CD4-positive, alpha-beta T cell treated with Interleukin-17A for 1 hour (primary cell): ENCODE measurements at regions not wholly inside any gene's neighbourhood (a gene's known extent, or its start where the extent isn't known, plus 50 kb on each side); places are given as distances from the start of the nearest gene placed in this dataset.
"Not testable (repeated sequence)": the region's sequence is repeated elsewhere in the genome, so short reads cannot be mapped to it uniquely, and the experiment has no call there.

Source experiments
- DNase-seq: peaks from one replicate; pipeline ENCODE4 v3.0.0-alpha.2; 2020

GRCh38 chr2:5203134-5203755, 488.9 kb upstream of the SOX11 start:
- no peak for DNase-seq

GRCh38 chr2:5206742-5207141, 485.4 kb upstream of the SOX11 start:
- not testable (repeated sequence) for DNase-seq

GRCh38 chr2:5215989-5216607, 476.1 kb upstream of the SOX11 start:
- no peak for DNase-seq

- DNase-seq = no peak
Observed at GRCh38 chr2:5227062-5227699, 465.0 kb upstream of the SOX11 start.

- no peak for DNase-seq
Observed at GRCh38 chr2:5229574-5229973, 462.6 kb upstream of the SOX11 start.

GRCh38 chr2:5230444-5230843, 461.7 kb upstream of the SOX11 start:
- DNase-seq = no peak

DNA sequence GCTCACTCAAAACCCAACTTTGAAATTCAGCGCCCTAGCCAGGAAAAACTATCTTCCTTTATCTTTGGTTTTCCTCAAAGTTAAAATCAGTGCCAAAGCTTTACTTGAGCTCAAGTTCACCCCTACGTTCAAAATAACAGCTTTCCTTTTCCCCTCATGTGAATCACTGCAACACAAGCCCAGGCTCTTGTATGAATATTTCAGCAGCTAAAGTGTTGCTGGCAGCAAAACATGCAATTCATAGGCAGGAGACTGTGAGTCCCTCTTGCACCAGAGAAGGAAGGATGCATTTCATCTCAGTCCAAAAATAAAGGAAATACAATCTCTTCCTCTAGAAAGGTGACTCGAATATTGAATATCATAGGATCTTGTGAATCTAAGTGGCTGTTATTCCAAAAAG, 461.3 kb upstream of the SOX11 start:
- DNase-seq = no peak

DNA sequence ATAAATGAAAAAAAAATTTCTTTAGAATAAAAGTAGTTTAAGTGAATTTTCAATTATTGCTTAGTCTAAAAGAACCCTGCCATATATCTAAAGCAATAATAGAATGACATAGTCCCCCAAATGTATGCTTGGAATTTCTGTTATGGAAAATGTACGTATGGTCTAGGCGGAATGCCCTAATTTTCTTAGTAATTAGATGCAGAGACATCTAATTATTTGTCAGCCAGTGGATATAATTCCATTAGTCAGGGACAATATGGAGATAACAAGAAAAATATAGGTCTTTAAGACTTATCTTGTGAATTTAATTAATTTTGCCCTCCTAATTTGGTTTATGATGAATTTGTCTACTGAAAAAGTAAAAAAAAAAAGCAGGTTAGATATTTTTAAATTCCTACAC, 460.9 kb upstream of the SOX11 start:
- DNase-seq = no peak

GRCh38 chr2:5234563-5234962, 457.6 kb upstream of the SOX11 start:
- DNase-seq = no peak

GRCh38 chr2:5235701-5236100, 456.5 kb upstream of the SOX11 start:
- DNase-seq = no peak

DNA sequence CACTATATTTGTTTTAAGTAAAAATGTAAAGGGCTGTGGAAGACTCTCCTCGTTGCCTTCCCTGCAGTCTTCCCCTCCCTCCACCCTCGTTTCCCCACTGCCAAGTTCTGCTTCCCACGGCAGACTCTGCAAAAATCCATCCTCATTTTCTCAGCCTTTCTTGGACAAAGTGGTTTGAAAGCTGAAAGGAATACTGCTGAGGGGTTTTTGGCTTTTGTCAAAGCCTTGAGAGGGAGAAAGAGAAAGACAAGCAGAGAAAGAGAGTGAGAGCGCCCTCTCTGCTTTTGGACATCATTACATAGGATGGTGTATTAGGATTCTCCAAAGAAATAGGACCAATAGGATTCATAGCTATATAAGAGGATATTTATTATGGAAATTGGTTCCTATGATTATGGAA, 455.9 kb upstream of the SOX11 start:
- DNase-seq = no peak

GRCh38 chr2:5242751-5243150, 449.4 kb upstream of the SOX11 start:
- DNase-seq = no peak

DNA sequence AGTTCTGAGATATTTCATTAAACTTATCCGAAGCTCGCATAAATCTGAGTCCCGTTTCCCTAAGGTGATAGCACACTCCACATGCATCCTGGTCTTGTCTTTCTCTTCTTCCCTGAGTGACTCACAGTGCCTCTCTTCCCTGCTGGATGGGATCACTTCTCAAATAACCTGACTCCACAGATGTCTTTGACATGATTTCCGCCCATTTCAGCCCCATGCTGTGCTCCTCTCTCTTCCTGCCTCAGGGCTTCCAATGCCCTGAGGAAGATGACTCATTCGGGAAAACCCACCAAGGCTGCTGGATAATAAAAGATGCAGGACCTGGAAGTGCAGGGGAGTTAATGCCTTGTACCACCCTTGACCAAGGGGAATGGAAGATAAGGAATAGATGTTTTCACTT, 441.7 kb upstream of the SOX11 start:
- DNase-seq = no peak

GRCh38 chr2:5253263-5253662, 438.9 kb upstream of the SOX11 start:
- no peak for DNase-seq

GRCh38 chr2:5254791-5255332, 437.3 kb upstream of the SOX11 start:
- no peak for DNase-seq

DNA sequence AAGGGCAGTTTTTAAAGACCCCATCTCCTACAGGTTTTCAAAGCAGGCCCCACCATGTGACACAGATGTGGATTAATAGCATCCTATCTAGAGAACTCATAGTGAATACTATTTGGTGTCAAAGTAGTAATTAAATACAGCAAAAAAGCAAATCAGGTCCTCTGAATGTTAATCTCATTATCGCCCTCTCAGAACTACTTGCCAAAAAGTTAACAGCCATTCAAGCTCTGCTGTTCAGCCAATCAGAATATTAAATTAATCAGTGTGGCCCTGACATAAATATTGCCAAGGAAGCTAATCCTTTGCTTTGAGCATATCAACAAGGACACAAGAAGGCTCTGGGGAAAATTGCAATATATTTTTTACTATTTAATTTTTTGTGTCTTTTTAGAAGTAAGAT, 428.9 kb upstream of the SOX11 start:
- DNase-seq = no peak

DNA sequence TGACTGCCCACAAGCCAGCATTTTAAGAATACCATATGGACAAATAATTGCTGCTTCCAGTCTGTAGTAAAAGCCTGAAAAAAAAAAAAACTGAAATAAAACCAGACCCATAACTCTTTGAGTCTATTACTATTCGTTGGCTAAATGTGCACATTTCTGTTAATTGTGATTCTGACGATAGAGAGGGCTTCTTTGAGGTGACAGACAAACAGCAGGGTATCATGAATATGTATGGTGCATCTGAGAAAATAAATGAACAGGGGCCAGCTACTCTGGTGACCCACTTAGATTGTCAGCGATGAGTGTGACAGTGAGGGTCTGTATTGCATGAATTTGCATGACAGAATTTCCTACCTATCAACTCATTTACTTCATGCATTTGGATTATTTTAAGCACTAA, 427.8 kb upstream of the SOX11 start:
- DNase-seq = no peak

GRCh38 chr2:5285061-5285460, 407.1 kb upstream of the SOX11 start:
- DNase-seq = no peak

DNA sequence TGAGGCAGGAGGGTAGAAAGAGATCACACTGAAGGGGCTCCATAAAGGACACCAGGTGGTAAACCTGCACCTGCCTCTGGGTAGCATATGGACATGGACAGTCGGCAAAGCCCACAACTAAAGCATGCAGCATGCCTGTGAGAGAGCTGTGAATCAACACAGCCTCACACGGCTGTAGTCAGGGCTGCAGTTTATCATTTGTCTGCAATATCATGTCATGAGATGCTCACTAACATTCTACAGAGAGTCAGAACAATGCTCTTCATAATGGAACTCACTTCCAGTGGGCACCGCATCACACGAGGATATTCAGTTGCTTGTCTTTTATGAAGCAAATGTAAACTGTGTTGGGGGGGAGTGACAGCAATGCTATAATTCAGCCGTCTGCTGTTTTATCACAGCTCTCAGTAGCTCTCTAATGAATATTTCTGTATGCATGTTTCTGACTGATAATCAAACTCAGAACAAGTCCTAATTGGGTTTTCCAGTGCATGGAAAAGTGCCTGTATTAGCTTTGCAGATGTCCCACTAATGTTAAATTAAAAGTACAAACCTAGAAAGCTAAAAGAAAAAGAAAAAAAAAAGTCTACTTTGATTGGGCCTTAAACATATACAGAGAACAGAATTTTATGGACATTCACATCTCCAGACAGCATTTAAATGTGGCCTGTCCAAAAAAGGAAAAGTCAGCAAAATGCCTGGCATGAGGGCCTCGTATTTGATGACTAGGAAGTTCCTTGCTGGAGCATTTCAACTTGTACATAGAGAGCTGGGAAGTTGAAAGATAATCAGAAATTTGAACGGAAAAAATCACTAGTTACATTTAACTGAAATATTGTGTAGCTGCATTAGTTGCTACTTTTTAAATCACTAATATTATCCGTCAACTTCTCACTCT, 406.1 kb upstream of the SOX11 start:
- no peak for DNase-seq

DNA sequence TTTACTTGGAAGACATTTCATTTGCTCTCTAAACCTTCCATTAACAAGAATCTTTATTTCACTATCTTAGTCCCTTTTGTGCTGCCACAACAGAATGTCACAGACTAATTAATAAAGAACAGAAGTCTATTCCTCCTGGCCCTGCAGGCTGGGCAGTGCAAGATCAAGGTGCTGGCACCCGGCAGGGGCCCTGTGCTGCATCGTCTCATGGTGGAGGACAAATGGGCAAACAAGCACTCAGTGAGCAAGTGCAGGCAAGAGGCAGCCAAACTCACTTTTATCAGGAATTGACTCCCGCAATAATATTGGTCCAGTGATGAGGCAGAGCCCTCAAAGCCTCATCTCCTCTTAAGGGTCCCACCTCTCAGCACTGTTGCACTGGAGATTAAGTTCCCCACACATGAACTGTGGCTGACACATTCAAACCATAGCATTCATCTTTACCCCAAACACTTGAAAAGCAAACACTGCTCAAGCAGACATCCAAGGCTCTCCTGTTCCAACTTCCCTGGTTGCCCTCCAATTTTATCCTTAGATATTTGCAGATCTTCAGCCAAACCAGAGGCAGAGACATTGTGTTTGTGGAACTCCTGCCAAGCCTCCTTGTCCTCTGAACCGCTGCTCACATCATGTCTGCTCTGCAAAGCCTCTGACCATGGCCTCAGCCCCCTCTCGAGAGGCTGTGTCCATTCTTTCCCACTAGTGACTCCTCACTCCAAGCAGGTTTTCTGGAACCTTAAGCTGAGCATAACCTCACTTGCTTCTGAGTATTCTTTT, 404.4 kb upstream of the SOX11 start:
- no peak for DNase-seq

- no peak for DNase-seq
Observed at GRCh38 chr2:5290900-5291546, 401.2 kb upstream of the SOX11 start.

DNA sequence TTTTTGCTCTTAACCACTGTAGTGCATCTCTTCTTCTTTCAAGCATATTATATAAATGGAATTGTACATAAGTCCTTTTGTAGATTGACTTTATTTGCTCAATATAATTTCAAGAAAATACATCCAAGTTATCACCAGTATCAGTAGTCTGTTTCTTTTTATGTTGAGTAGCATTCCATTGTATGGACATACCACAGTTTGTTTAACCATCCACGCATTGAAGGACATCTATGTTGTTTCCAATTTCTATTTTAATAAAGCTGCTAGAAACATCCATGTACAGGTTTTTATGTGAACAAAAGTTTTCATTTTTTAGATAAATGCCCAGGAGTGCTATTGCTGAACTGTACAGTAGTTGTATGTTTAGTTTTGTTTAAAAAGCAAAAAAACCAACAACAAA, 387.5 kb upstream of the SOX11 start:
- no peak for DNase-seq
